HG03097 (cell line): ENCODE measurements at regions not wholly inside any gene's neighbourhood (a gene's known extent, or its start where the extent isn't known, plus 50 kb on each side); places are given as distances from the start of the nearest gene placed in this dataset.

ENCODE experiments used
- ATAC-seq: cut with Tn5 transposase; IDR thresholded peaks from one replicate; pipeline ENCODE4 v1.9.1; 2021; ENCODE audit not compliant: unreplicated experiment, low FRiP score

- no peak for ATAC-seq
Observed at GRCh38 chr6:141265756-141266623, 866.7 kb upstream of the GJE1 start.

GRCh38 chr6:141264101-141264500 is 868.6 kb upstream of the GJE1 start:
- no peak for ATAC-seq

GRCh38 chr6:141261672-141262060 is 871.1 kb upstream of the GJE1 start:
- ATAC-seq, result no peak

- no peak for ATAC-seq
Observed at GRCh38 chr6:141261016-141261671, 871.6 kb upstream of the GJE1 start.

GRCh38 chr6:141260627-141261015 is 872.1 kb upstream of the GJE1 start:
- ATAC-seq, result no peak

GRCh38 chr6:141259807-141260206 is 872.9 kb upstream of the GJE1 start:
- no peak for ATAC-seq

GRCh38 chr6:141259091-141259490 is 873.6 kb upstream of the GJE1 start:
- no peak for ATAC-seq

GRCh38 chr6:141258516-141258915 is 874.2 kb upstream of the GJE1 start:
- ATAC-seq, result no peak

- ATAC-seq, result no peak
Observed at GRCh38 chr6:141254336-141254735, 878.4 kb upstream of the GJE1 start.

- ATAC-seq, result no peak
Observed at GRCh38 chr6:141252828-141253608, 879.7 kb upstream of the GJE1 start.

GRCh38 chr6:141251286-141251685 is 881.4 kb upstream of the GJE1 start:
- no peak for ATAC-seq

- peak; percentile 77 for ATAC-seq
Observed at GRCh38 chr6:141248021-141248799, 884.5 kb upstream of the GJE1 start.

- ATAC-seq, result no peak
Observed at GRCh38 chr6:141244366-141244765, 888.4 kb upstream of the GJE1 start.

GRCh38 chr6:141242957-141243356 is 889.8 kb upstream of the GJE1 start:
- no peak for ATAC-seq

GRCh38 chr6:141229296-141229695 is 903.4 kb upstream of the GJE1 start:
- ATAC-seq, result no peak

- ATAC-seq, result no peak
Observed at GRCh38 chr6:141218583-141218982, 914.1 kb upstream of the GJE1 start.

- no peak for ATAC-seq
Observed at GRCh38 chr6:141216726-141217125, 916.0 kb upstream of the GJE1 start.

GRCh38 chr6:141212296-141212695 is 920.4 kb upstream of the GJE1 start:
- ATAC-seq, result no peak

- no peak for ATAC-seq
Observed at GRCh38 chr6:141211845-141212244, 920.9 kb upstream of the GJE1 start.

- ATAC-seq, result no peak
Observed at GRCh38 chr6:141210901-141211300, 921.8 kb upstream of the GJE1 start.

GRCh38 chr6:141209890-141210289 is 922.8 kb upstream of the GJE1 start:
- no peak for ATAC-seq
